Adipocyte (in vitro differentiated cells): ENCODE measurements at regions not wholly inside any gene's neighbourhood (a gene's known extent, or its start where the extent isn't known, plus 50 kb on each side); places are given as distances from the start of the nearest gene placed in this dataset.
"Not testable (repeated sequence)": the region's sequence is repeated elsewhere in the genome, so short reads cannot be mapped to it uniquely, and the experiment has no call there.

Experiments
- DNase-seq: peaks from one replicate; pipeline ENCODE4 v3.0.0-alpha.2; 2015; ENCODE audit warnings: low read depth
- H3K27me3 ChIP-seq: replicated peaks from 2 replicates; pipeline ENCODE4 v1.7.0; 2013; ENCODE audit warnings: mild to moderate bottlenecking, low read length, moderate library complexity; ENCODE audit not compliant: control insufficient read depth, insufficient read depth
- H3K36me3 ChIP-seq: 2 replicates; pipeline ENCODE4 v1.7.0; 2013; ENCODE audit warnings: low read length, mild to moderate bottlenecking, moderate library complexity; ENCODE audit not compliant: control insufficient read depth, insufficient read depth, severe bottlenecking
- H3K4me1 ChIP-seq: 2 replicates; pipeline ENCODE4 v1.7.0; 2013; ENCODE audit warnings: mild to moderate bottlenecking, low read length, moderate library complexity; ENCODE audit not compliant: control insufficient read depth, insufficient read depth
- H3K4me3 ChIP-seq: 2 replicates; pipeline ENCODE4 v1.7.0; 2013; ENCODE audit warnings: mild to moderate bottlenecking, low read length, moderate library complexity
- H3K9ac ChIP-seq: 2 replicates; pipeline ENCODE4 v1.7.0; 2013; ENCODE audit warnings: mild to moderate bottlenecking, low read length, moderate library complexity
- H3K9me3 ChIP-seq: 2 replicates; pipeline ENCODE4 v1.7.0; 2013; ENCODE audit warnings: mild to moderate bottlenecking, low read length, moderate library complexity; ENCODE audit not compliant: control insufficient read depth

- DNase-seq, H3K9ac ChIP-seq, H3K36me3 ChIP-seq, H3K4me3 ChIP-seq, H3K9me3 ChIP-seq, H3K27me3 ChIP-seq, H3K4me1 ChIP-seq: not testable (repeated sequence)
These were observed 154.7 kb downstream of the ATP6V0E2 start for GRCh38 chr7:150028344-150029012.

DNA sequence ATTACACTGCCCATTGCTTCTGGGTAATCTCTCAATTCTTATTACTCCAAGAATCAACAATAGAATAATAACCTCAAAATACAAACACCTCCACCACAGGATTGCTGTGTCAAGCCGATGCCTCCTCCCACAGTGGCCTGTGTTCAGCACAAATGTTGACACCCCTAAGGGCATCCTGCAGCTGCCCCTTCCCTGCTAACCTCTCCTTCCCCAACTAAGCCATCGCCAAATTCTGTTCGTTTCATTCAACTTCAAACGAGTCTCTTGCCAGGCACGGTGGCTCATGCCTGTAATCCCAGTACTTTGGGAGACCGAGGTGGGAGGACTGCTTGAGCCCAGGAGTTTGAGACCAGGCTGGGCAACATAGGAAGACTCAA, 155.2 kb downstream of the ATP6V0E2 start:
- not testable (repeated sequence) for H3K27me3 ChIP-seq, H3K4me3 ChIP-seq, DNase-seq, H3K4me1 ChIP-seq, H3K9ac ChIP-seq, H3K36me3 ChIP-seq, H3K9me3 ChIP-seq

DNA sequence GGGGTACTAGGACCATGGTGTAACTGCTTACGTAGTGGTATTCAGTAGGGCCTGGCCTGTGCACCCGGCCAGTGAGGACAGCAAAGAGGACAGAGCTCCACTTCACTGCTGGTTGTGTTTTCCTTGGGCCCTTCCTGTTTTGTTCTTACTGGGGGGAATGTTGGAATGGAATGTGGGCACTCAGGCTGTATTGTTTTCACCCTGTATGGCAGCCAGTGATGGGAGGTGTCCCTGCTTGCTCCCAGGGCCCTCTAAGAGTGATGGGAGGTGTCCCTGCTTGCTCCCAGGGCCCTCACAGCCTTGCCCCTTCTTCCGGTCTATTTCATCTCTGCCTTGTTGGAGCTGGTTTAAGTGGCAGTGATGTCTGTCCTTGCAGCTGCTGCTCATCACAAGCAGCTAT, 158.0 kb downstream of the ATP6V0E2 start:
- not testable (repeated sequence) for H3K9ac ChIP-seq, H3K4me1 ChIP-seq, DNase-seq, H3K4me3 ChIP-seq, H3K9me3 ChIP-seq, H3K36me3 ChIP-seq, H3K27me3 ChIP-seq

DNA sequence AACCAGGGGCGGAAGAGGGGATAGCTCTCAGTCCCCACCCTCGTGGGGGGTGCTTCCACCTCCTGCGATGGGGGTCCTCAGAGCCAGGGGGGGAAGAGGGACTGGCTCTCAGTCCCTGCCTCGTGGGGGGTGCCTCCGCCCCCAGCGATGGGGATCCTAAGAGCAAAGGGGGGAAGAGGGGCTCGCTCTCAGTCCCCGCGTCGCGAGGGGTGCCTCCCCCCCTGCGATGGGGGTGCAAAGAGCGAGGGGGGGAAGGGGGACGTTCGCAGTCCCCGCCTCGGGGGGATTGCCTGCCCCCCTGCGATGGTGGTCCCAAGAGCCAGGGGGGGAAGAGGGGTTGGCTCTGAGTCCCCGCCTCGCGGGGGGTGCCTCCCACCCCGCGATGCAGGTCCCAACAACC, 159.9 kb downstream of the ATP6V0E2 start:
- H3K4me3 ChIP-seq, H3K9ac ChIP-seq, H3K27me3 ChIP-seq, DNase-seq, H3K9me3 ChIP-seq, H3K36me3 ChIP-seq, H3K4me1 ChIP-seq: not testable (repeated sequence)

GRCh38 chr7:150035769-150036168, 162.0 kb downstream of the ATP6V0E2 start:
- not testable (repeated sequence) for H3K9me3 ChIP-seq, H3K4me1 ChIP-seq, H3K9ac ChIP-seq, DNase-seq, H3K27me3 ChIP-seq, H3K36me3 ChIP-seq, H3K4me3 ChIP-seq

GRCh38 chr7:150039061-150039460, 165.3 kb downstream of the ATP6V0E2 start:
- H3K9me3 ChIP-seq, H3K36me3 ChIP-seq, DNase-seq: not testable (repeated sequence)

GRCh38 chr7:150042281-150042680, 168.5 kb downstream of the ATP6V0E2 start:
- not testable (repeated sequence) for DNase-seq

More at GRCh38 chr7:150039061-150039460, 165.3 kb downstream of the ATP6V0E2 start:
- not testable (repeated sequence) for H3K4me1 ChIP-seq, H3K4me3 ChIP-seq, H3K27me3 ChIP-seq, H3K9ac ChIP-seq

DNA sequence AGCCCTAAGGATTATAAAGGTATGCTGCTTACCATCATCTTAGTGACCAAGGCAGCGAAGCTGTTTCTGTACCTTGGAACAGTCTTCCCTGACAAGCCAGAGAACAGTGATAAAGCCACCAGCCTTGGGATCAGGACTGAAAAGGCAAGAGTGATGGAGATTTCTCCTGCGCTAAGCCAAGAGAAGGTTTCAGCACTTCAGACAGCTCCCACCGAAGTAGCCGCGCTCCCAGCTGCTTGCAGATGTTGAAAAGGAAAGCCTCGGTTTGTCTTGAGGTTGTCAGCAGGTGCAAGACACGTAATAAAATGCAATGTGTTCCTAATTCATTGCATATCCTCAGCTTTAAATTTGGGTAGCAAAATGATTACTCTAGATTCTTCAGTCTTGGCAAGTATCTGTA, 171.0 kb downstream of the ATP6V0E2 start:
- not testable (repeated sequence) for H3K4me3 ChIP-seq, H3K4me1 ChIP-seq, H3K36me3 ChIP-seq, H3K9ac ChIP-seq, H3K27me3 ChIP-seq, H3K9me3 ChIP-seq
- DNase-seq: peak; percentile 39

More at GRCh38 chr7:150042281-150042680, 168.5 kb downstream of the ATP6V0E2 start:
- H3K36me3 ChIP-seq, H3K4me1 ChIP-seq, H3K9ac ChIP-seq, H3K27me3 ChIP-seq, H3K9me3 ChIP-seq, H3K4me3 ChIP-seq: not testable (repeated sequence)

GRCh38 chr7:150045596-150045995, 171.8 kb downstream of the ATP6V0E2 start:
- not testable (repeated sequence) for H3K4me3 ChIP-seq, H3K9ac ChIP-seq, H3K4me1 ChIP-seq, H3K36me3 ChIP-seq, H3K9me3 ChIP-seq, H3K27me3 ChIP-seq
- peak; percentile 9 for DNase-seq

- not testable (repeated sequence) for H3K36me3 ChIP-seq, DNase-seq, H3K9me3 ChIP-seq, H3K9ac ChIP-seq, H3K4me3 ChIP-seq, H3K27me3 ChIP-seq, H3K4me1 ChIP-seq
These were observed 172.8 kb downstream of the ATP6V0E2 start for GRCh38 chr7:150046290-150047194.

GRCh38 chr7:150047329-150047728, 173.6 kb downstream of the ATP6V0E2 start:
- H3K36me3 ChIP-seq, H3K4me3 ChIP-seq, H3K27me3 ChIP-seq, DNase-seq, H3K4me1 ChIP-seq, H3K9ac ChIP-seq, H3K9me3 ChIP-seq: not testable (repeated sequence)
